Neural crest cell (in vitro differentiated cells): ENCODE measurements at regions not wholly inside any gene's neighbourhood (a gene's known extent, or its start where the extent isn't known, plus 50 kb on each side); places are given as distances from the start of the nearest gene placed in this dataset.

Experiments
- DNase-seq: peaks from one replicate; pipeline ENCODE4 v3.0.0; 2021; ENCODE audit warnings: low read depth, mixed read lengths, low spot score
- H3K27ac Mint-ChIP-seq: one replicate; pipeline ENCODE4 v1.8.0; 2021; ENCODE audit warnings: mild to moderate bottlenecking, mixed read lengths; ENCODE audit not compliant: unreplicated experiment
- H3K27me3 Mint-ChIP-seq: 2 replicates; pipeline ENCODE4 v1.8.0; 2021; ENCODE audit warnings: low read depth, mild to moderate bottlenecking, mixed read lengths
- H3K36me3 Mint-ChIP-seq: 2 replicates; pipeline ENCODE4 v1.8.0; 2021; ENCODE audit warnings: low read depth, mild to moderate bottlenecking, mixed read lengths
- H3K4me1 Mint-ChIP-seq: 2 replicates; pipeline ENCODE4 v1.8.0; 2021; ENCODE audit warnings: mixed read lengths
- H3K4me3 Mint-ChIP-seq: one replicate; pipeline ENCODE4 v1.8.0; 2021; ENCODE audit warnings: mild to moderate bottlenecking, mixed read lengths
- H3K9me3 Mint-ChIP-seq: 2 replicates; pipeline ENCODE4 v1.8.0; 2021; ENCODE audit warnings: mixed read lengths
- CTCF ChIP-seq: fragments of 200-600 bp; sonication (generic); conservative IDR thresholded peaks from 2 replicates; pipeline ENCODE4 v1.5.0; 2021; ENCODE audit warnings: antibody characterized with exemption, mild to moderate bottlenecking

- Mint-ChIP-seq H3K36me3 (peaks cover 3% of the 10 kb centered on the region), H3K27me3 (no peaks in the 10 kb centered on the region), H3K4me1 (peaks cover 63% of the 10 kb centered on the region), H3K9me3 (peaks cover 2% of the 10 kb centered on the region), H3K27ac (no peak overlapping the region), H3K4me3 (peak overlapping the region; percentile 44)
- no peak for DNase-seq
- TF ChIP-seq CTCF: no peak
Measured at GRCh38 chr9:690517-691111, 150.9 kb upstream of the DMRT1 start.

- no peak for DNase-seq
- Mint-ChIP-seq H3K36me3 (peaks cover 3% of the 10 kb centered on the region), H3K9me3 (peaks cover 2% of the 10 kb centered on the region), H3K27me3 (no peaks in the 10 kb centered on the region), H3K4me1 (peaks cover 57% of the 10 kb centered on the region), H3K4me3 (no peak overlapping the region), H3K27ac (no peak overlapping the region)
- no peak for TF ChIP-seq CTCF
Measured at GRCh38 chr9:691825-692400, 149.6 kb upstream of the DMRT1 start.

- H3K4me3 Mint-ChIP-seq: no peak overlapping the region
- H3K9me3 Mint-ChIP-seq: peaks cover 2% of the 10 kb centered on the region
- H3K27ac Mint-ChIP-seq: peak overlapping the region; percentile 99
- H3K36me3 Mint-ChIP-seq: peaks cover 3% of the 10 kb centered on the region
- no peak for DNase-seq
- no peak for TF ChIP-seq CTCF
- H3K4me1 Mint-ChIP-seq: peaks cover 52% of the 10 kb centered on the region
- no peaks in the 10 kb centered on the region for H3K27me3 Mint-ChIP-seq
Measured at GRCh38 chr9:692636-693129, 148.8 kb upstream of the DMRT1 start.

GRCh38 chr9:693201-694091, 148.1 kb upstream of the DMRT1 start:
- TF ChIP-seq CTCF: no peak
- peak overlapping the region; percentile 79 for H3K4me3 Mint-ChIP-seq
- no peak for DNase-seq

GRCh38 chr9:694092-694402, 147.4 kb upstream of the DMRT1 start:
- Mint-ChIP-seq H3K4me1 (peaks cover 60% of the 10 kb centered on the region), H3K27ac (peak overlapping the region; percentile 99), H3K27me3 (no peaks in the 10 kb centered on the region), H3K4me3 (peak overlapping the region; percentile 79), H3K36me3 (no peaks in the 10 kb centered on the region), H3K9me3 (no peaks in the 10 kb centered on the region)
- TF ChIP-seq CTCF: no peak
- DNase-seq: no peak

More at GRCh38 chr9:693201-694091, 148.1 kb upstream of the DMRT1 start:
- H3K27me3 Mint-ChIP-seq: no peaks in the 10 kb centered on the region
- no peaks in the 10 kb centered on the region for H3K9me3 Mint-ChIP-seq
- no peaks in the 10 kb centered on the region for H3K36me3 Mint-ChIP-seq
- H3K4me1 Mint-ChIP-seq: peaks cover 57% of the 10 kb centered on the region
- H3K27ac Mint-ChIP-seq: peak overlapping the region; percentile 99
